SU-DHL-6 (cell line): ENCODE measurements at regions not wholly inside any gene's neighbourhood (a gene's known extent, or its start where the extent isn't known, plus 50 kb on each side); places are given as distances from the start of the nearest gene placed in this dataset.

Source experiments
- H2AFZ ChIP-seq: fragments of 200-600 bp; sonication (generic); 2 replicates; pipeline ENCODE4 v1.6.1; 2014; ENCODE audit warnings: low read depth, mild to moderate bottlenecking, moderate library complexity, mixed read lengths, antibody characterized with exemption, low read length; ENCODE audit not compliant: severe bottlenecking
- H3F3A ChIP-seq: fragments of 200-600 bp; shearing (Covaris generic); 2 replicates; pipeline ENCODE4 v1.6.0; 2016; ENCODE audit warnings: antibody characterized with exemption, mild to moderate bottlenecking; ENCODE audit not compliant: insufficient read depth
- H3K27ac ChIP-seq: fragments of 200-600 bp; sonication (generic); 2 replicates; pipeline ENCODE4 v1.5.1; 2016; ENCODE audit warnings: low read depth, mild to moderate bottlenecking, low read length, moderate library complexity, mixed read lengths
- H3K27me3 ChIP-seq: fragments of 200-600 bp; sonication (generic), shearing (Covaris generic); 2 replicates; pipeline ENCODE4 v1.6.0; 2014; ENCODE audit warnings: mild to moderate bottlenecking, low read length
- H3K36me3 ChIP-seq: fragments of 200-600 bp; sonication (generic); 2 replicates; pipeline ENCODE4 v1.6.1; 2014; ENCODE audit warnings: mild to moderate bottlenecking, low read length, mixed read lengths
- H3K4me2 ChIP-seq: fragments of 300-600, 200-600 bp; shearing (Covaris generic), sonication (generic); 2 replicates; pipeline ENCODE4 v1.6.0; 2014; ENCODE audit warnings: low read length, low read depth, mild to moderate bottlenecking; ENCODE audit not compliant: poor library complexity, severe bottlenecking
- H3K4me3 ChIP-seq: fragments of 200-600 bp; sonication (generic); 2 replicates; pipeline ENCODE4 v1.5.1; 2014; ENCODE audit warnings: antibody characterized with exemption, low read length, mild to moderate bottlenecking, mixed read lengths; ENCODE audit not compliant: insufficient read depth, poor library complexity, severe bottlenecking
- H3K79me2 ChIP-seq: fragments of 200-600 bp; sonication (generic); 2 replicates; pipeline ENCODE4 v1.6.1; 2014; ENCODE audit warnings: mild to moderate bottlenecking, low read length, moderate library complexity; ENCODE audit not compliant: insufficient read depth
- H3K9ac ChIP-seq: fragments of 200-600 bp; sonication (generic); 2 replicates; pipeline ENCODE4 v1.7.0; 2014; ENCODE audit warnings: mild to moderate bottlenecking, low read length
- H3K9me2 ChIP-seq: fragments of 200-600 bp; sonication (generic); replicated peaks from 2 replicates; pipeline ENCODE4 v1.6.1; 2014; ENCODE audit warnings: low read length; ENCODE audit not compliant: insufficient read depth
- H3K9me3 ChIP-seq: fragments of 200-600 bp; sonication (generic); 2 replicates; pipeline ENCODE4 v1.6.1; 2014; ENCODE audit warnings: low read length, mixed read lengths; ENCODE audit not compliant: insufficient read depth
- H4K20me1 ChIP-seq: fragments of 200-600 bp; sonication (generic); 2 replicates; pipeline ENCODE4 v1.6.1; 2014; ENCODE audit warnings: low read depth, mild to moderate bottlenecking, antibody characterized with exemption, low read length, moderate library complexity, mixed read lengths
- CTCF ChIP-seq: fragments of 200-600 bp; sonication (generic); IDR thresholded peaks from one replicate; pipeline ENCODE4 v1.5.1; 2017; ENCODE audit warnings: antibody characterized with exemption, mild to moderate bottlenecking, low read length, moderate library complexity; ENCODE audit not compliant: insufficient read depth, poor library complexity, severe bottlenecking
- EZH2phosphoT487 ChIP-seq: fragments of 200-600 bp; sonication (generic), shearing (Covaris generic); conservative IDR thresholded peaks from 2 replicates; pipeline ENCODE4 v1.6.1; 2018; ENCODE audit warnings: mild to moderate bottlenecking, antibody characterized with exemption, low read length, moderate library complexity, mixed read lengths

- no peaks in the 10 kb centered on the region for H4K20me1 ChIP-seq
- H3K4me2 ChIP-seq, result no peak overlapping the region
- no peaks in the 10 kb centered on the region for H3F3A ChIP-seq
- no peak overlapping the region for H3K4me3 ChIP-seq
- no peaks in the 10 kb centered on the region for H3K9me2 ChIP-seq
- no peaks in the 10 kb centered on the region for H3K27me3 ChIP-seq
- no peaks in the 10 kb centered on the region for H3K36me3 ChIP-seq
- TF ChIP-seq CTCF (no peak), EZH2phosphoT487 (no peak)
- H3K9me3 ChIP-seq, result no peaks in the 10 kb centered on the region
- H3K27ac ChIP-seq, result no peak overlapping the region
- H3K9ac ChIP-seq, result no peak overlapping the region
- no peak overlapping the region for H2AFZ ChIP-seq
- H3K79me2 ChIP-seq, result no peaks in the 10 kb centered on the region
Observed at GRCh38 chr4:14008494-14008893, 381.0 kb upstream of the BOD1L1 start.

GRCh38 chr4:14018191-14018853 lies 390.8 kb upstream of the BOD1L1 start:
- Histone ChIP-seq H3K4me3 (no peak overlapping the region), H3K79me2 (no peaks in the 10 kb centered on the region), H3K9me3 (no peaks in the 10 kb centered on the region), H3K9ac (no peak overlapping the region), H3K9me2 (0 out of 2 replicates have a peak, but pooled peaks cover 4% of the 10 kb centered on the region), H4K20me1 (no peaks in the 10 kb centered on the region), H3K36me3 (no peaks in the 10 kb centered on the region), H3K4me2 (no peak overlapping the region), H2AFZ (no peak overlapping the region), H3F3A (no peaks in the 10 kb centered on the region), H3K27me3 (no peaks in the 10 kb centered on the region), H3K27ac (no peak overlapping the region)
- TF ChIP-seq EZH2phosphoT487, result no peak
- no peak for TF ChIP-seq CTCF

GRCh38 chr4:14022456-14022855 lies 394.9 kb upstream of the BOD1L1 start:
- H3K4me3 ChIP-seq, result no peak overlapping the region
- H2AFZ ChIP-seq, result no peak overlapping the region
- no peaks in the 10 kb centered on the region for H3K36me3 ChIP-seq
- H3K9me2 ChIP-seq, result 0 out of 2 replicates have a peak, but pooled peaks cover 4% of the 10 kb centered on the region
- H4K20me1 ChIP-seq, result no peaks in the 10 kb centered on the region
- no peak overlapping the region for H3K9ac ChIP-seq
- no peaks in the 10 kb centered on the region for H3K79me2 ChIP-seq
- no peaks in the 10 kb centered on the region for H3F3A ChIP-seq
- H3K4me2 ChIP-seq, result no peak overlapping the region
- H3K9me3 ChIP-seq, result no peaks in the 10 kb centered on the region
- no peak overlapping the region for H3K27ac ChIP-seq
- TF ChIP-seq CTCF (no peak), EZH2phosphoT487 (no peak)
- no peaks in the 10 kb centered on the region for H3K27me3 ChIP-seq
